ENCODE measurements at regions not wholly inside any gene's neighbourhood (a gene's known extent, or its start where the extent isn't known, plus 50 kb on each side); places are given as distances from the start of the nearest gene placed in this dataset.

GRCh38 chrX:45769761-45770582 lies 569.3 kb upstream of the DIPK2B start:
- DNase-seq, result peak; percentile 62

GRCh38 chrX:45768666-45769236 lies 568.1 kb upstream of the DIPK2B start:
- DNase-seq, result no peak

GRCh38 chrX:45766981-45767501 lies 566.4 kb upstream of the DIPK2B start:
- DNase-seq, result no peak

GRCh38 chrX:45765767-45766166 lies 565.1 kb upstream of the DIPK2B start:
- no peak for DNase-seq

- no peak for DNase-seq
Measured at GRCh38 chrX:45765281-45765680, 564.6 kb upstream of the DIPK2B start.

- DNase-seq, result no peak
Measured at GRCh38 chrX:45762699-45763647, 562.3 kb upstream of the DIPK2B start.

- DNase-seq, result no peak
Measured at GRCh38 chrX:45761920-45762319, 561.2 kb upstream of the DIPK2B start.

GRCh38 chrX:45760187-45760742 lies 559.6 kb upstream of the DIPK2B start:
- no peak for DNase-seq

GRCh38 chrX:45758738-45759397 lies 558.2 kb upstream of the DIPK2B start:
- peak; percentile 42 for DNase-seq

GRCh38 chrX:45758319-45758718 lies 557.6 kb upstream of the DIPK2B start:
- peak; percentile 51 for DNase-seq

- no peak for DNase-seq
Measured at GRCh38 chrX:45757272-45757671, 556.6 kb upstream of the DIPK2B start.

- no peak for DNase-seq
Measured at GRCh38 chrX:45756557-45756956, 555.9 kb upstream of the DIPK2B start.

GRCh38 chrX:45755703-45756102 lies 555.0 kb upstream of the DIPK2B start:
- no peak for DNase-seq

- DNase-seq, result no peak
Measured at GRCh38 chrX:45751156-45751555, 550.5 kb upstream of the DIPK2B start.

- DNase-seq, result no peak
Measured at GRCh38 chrX:45750639-45751038, 550.0 kb upstream of the DIPK2B start.

GRCh38 chrX:45749375-45749774 lies 548.7 kb upstream of the DIPK2B start:
- no peak for DNase-seq

- no peak for DNase-seq
Measured at GRCh38 chrX:45748369-45748774, 547.7 kb upstream of the DIPK2B start.

- DNase-seq, result no peak
Measured at GRCh38 chrX:45747905-45748304, 547.2 kb upstream of the DIPK2B start.

GRCh38 chrX:45745479-45745878 lies 544.8 kb upstream of the DIPK2B start:
- no peak for DNase-seq

GRCh38 chrX:45743906-45744625 lies 543.4 kb upstream of the DIPK2B start:
- DNase-seq, result no peak

- peak; percentile 45 for DNase-seq
Measured at GRCh38 chrX:45743081-45743533, 542.4 kb upstream of the DIPK2B start.

- no peak for DNase-seq
Measured at GRCh38 chrX:45740291-45740690, 539.6 kb upstream of the DIPK2B start.

Measured in stimulated activated CD8-positive, alpha-beta memory T cell treated with anti-CD3 and anti-CD28 coated beads, Interleukin-4, amount 100 ng/mL, for 48 hours (primary cell).